ENCODE measurements at regions not wholly inside any gene's neighbourhood (a gene's known extent, or its start where the extent isn't known, plus 50 kb on each side); places are given as distances from the start of the nearest gene placed in this dataset.

DNA sequence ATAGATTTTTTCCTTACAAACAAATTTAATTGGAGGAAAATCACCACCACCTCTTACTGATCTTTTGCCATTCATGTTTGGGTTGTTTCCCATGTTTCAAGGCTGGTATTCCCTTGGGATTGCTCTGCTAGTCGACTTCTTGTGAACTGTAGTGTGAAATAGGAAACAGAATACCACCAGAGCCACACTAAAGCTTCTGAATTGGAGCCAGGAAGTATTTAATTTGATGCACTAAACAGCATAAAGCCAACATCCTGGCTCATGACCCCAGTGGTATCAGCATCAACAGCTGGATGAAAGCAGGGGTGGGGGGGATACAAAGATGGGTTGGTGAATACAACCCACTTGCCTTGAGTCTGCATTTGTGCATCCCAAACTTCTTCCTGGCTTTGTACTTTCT lies 127.5 kb downstream of the TBC1D30 start:
- Histone ChIP-seq H4K20me1 (ENCODE audit: insufficient read depth) (no peaks in the 10 kb centered on the region), H3K27me3 (ENCODE audit: insufficient read depth) (no peaks in the 10 kb centered on the region; the same call in 1 of the 2 replicates), H3K4me3 (ENCODE audit: low read depth in 2 of 2, low read length in 1 of 2) (no peak overlapping the region), H3K9me3 (no peaks in the 10 kb centered on the region), H3F3A (replicated peaks; ENCODE audit: insufficient read depth) (no peaks in the 10 kb centered on the region), H3K4me1 (ENCODE audit: control insufficient read depth in 1 of 2, insufficient read depth in 2 of 2, low read depth in 1 of 2, low read length in 1 of 2) (peaks cover 0 to 3% of the 10 kb centered on the region in 2 experiments; a peak in 2 of 4 replicates), H3K36me3 (replicated peaks in 1 of 2; ENCODE audit: control insufficient read depth in 1 of 2, insufficient read depth in 2 of 2, low read length in 1 of 2) (no peaks in the 10 kb centered on the region), H2AFZ (ENCODE audit: low read depth) (no peak overlapping the region), H3K79me2 (ENCODE audit: insufficient read depth) (no peaks in the 10 kb centered on the region), H3K27ac (ENCODE audit: low read depth in 2 of 2, low read length in 1 of 2) (no peak overlapping the region), H3K4me2 (no peak overlapping the region), H3K9ac (no peak overlapping the region), H3K9me2 (no peaks in the 10 kb centered on the region)
- no peak for DNase-seq
- ChIA-PET POLR2A (no interaction called here), CTCF (no interaction called here)
- no peak for TF ChIP-seq RXRA (IDR thresholded peaks at IDR 0.05; ENCODE audit: borderline replicate concordance, low read depth)
- no peak for TF ChIP-seq YY1 (IDR thresholded peaks at IDR 0.05; ENCODE audit: low read depth)
- no peak for TF ChIP-seq JUND (IDR thresholded peaks at IDR 0.05)
- no peak for TF ChIP-seq RAD21 (IDR thresholded peaks at IDR 0.05; ENCODE audit: low read length)
- 3% methylated on average over 1 of the region's 1 CpG for WGBS (ENCODE audit: low lambda C conversion rate)

DNA sequence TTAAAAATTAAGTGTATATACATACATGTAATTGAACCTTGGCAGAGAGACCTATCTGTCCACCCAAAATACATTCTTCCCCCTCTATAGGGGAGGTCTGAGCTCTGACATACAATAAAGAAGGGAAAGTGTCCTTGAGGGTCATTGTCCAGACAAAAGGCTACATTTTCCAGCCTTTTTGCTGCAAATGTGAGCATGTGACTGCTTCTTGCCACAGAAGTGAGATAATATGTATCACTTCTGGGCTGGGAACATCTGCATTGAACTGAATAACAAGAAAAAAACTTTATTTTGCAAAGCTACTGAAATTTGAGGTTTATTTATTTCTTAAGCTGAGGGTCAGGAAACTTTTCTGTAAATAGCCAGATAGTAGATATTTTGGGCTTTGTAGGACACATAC lies 131.3 kb downstream of the TBC1D30 start:
- Histone ChIP-seq H3K4me3 (ENCODE audit: low read depth in 2 of 2, low read length in 1 of 2) (no peak overlapping the region), H4K20me1 (ENCODE audit: insufficient read depth) (no peaks in the 10 kb centered on the region), H3K4me1 (ENCODE audit: control insufficient read depth in 1 of 2, insufficient read depth in 2 of 2, low read depth in 1 of 2, low read length in 1 of 2) (no peaks in the 10 kb centered on the region), H3K27ac (ENCODE audit: low read depth in 2 of 2, low read length in 1 of 2) (no peak overlapping the region), H3K4me2 (no peak overlapping the region), H3F3A (replicated peaks; ENCODE audit: insufficient read depth) (no peaks in the 10 kb centered on the region), H3K36me3 (replicated peaks in 1 of 2; ENCODE audit: control insufficient read depth in 1 of 2, insufficient read depth in 2 of 2, low read length in 1 of 2) (no peaks in the 10 kb centered on the region), H3K9me2 (no peaks in the 10 kb centered on the region), H2AFZ (ENCODE audit: low read depth) (no peak overlapping the region), H3K9ac (no peak overlapping the region), H3K9me3 (no peaks in the 10 kb centered on the region), H3K79me2 (ENCODE audit: insufficient read depth) (no peaks in the 10 kb centered on the region), H3K27me3 (ENCODE audit: insufficient read depth) (no peaks in the 10 kb centered on the region)
- ChIA-PET CTCF (no interaction called here), POLR2A (no interaction called here)
- TF ChIP-seq, protein P1, sequence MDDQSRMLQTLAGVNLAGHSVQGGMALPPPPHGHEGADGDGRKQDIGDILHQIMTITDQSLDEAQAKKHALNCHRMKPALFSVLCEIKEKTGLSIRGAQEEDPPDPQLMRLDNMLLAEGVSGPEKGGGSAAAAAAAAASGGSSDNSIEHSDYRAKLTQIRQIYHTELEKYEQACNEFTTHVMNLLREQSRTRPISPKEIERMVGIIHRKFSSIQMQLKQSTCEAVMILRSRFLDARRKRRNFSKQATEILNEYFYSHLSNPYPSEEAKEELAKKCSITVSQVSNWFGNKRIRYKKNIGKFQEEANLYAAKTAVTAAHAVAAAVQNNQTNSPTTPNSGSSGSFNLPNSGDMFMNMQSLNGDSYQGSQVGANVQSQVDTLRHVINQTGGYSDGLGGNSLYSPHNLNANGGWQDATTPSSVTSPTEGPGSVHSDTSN (IDR thresholded peaks at IDR 0.05): no peak
- no peak for TF ChIP-seq NRF1 (IDR thresholded peaks at IDR 0.05; ENCODE audit: low read depth, low read length)
- TF ChIP-seq RFX5 (IDR thresholded peaks at IDR 0.05; ENCODE audit: low read length): no peak
- TF ChIP-seq, protein P2, sequence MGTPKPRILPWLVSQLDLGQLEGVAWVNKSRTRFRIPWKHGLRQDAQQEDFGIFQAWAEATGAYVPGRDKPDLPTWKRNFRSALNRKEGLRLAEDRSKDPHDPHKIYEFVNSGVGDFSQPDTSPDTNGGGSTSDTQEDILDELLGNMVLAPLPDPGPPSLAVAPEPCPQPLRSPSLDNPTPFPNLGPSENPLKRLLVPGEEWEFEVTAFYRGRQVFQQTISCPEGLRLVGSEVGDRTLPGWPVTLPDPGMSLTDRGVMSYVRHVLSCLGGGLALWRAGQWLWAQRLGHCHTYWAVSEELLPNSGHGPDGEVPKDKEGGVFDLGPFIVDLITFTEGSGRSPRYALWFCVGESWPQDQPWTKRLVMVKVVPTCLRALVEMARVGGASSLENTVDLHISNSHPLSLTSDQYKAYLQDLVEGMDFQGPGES (IDR thresholded peaks at IDR 0.05; ENCODE audit: low read depth, low read length): no peak
- TF ChIP-seq MEF2A (IDR thresholded peaks at IDR 0.05; ENCODE audit: borderline replicate concordance, low read depth): no peak
- TF ChIP-seq, protein P3, sequence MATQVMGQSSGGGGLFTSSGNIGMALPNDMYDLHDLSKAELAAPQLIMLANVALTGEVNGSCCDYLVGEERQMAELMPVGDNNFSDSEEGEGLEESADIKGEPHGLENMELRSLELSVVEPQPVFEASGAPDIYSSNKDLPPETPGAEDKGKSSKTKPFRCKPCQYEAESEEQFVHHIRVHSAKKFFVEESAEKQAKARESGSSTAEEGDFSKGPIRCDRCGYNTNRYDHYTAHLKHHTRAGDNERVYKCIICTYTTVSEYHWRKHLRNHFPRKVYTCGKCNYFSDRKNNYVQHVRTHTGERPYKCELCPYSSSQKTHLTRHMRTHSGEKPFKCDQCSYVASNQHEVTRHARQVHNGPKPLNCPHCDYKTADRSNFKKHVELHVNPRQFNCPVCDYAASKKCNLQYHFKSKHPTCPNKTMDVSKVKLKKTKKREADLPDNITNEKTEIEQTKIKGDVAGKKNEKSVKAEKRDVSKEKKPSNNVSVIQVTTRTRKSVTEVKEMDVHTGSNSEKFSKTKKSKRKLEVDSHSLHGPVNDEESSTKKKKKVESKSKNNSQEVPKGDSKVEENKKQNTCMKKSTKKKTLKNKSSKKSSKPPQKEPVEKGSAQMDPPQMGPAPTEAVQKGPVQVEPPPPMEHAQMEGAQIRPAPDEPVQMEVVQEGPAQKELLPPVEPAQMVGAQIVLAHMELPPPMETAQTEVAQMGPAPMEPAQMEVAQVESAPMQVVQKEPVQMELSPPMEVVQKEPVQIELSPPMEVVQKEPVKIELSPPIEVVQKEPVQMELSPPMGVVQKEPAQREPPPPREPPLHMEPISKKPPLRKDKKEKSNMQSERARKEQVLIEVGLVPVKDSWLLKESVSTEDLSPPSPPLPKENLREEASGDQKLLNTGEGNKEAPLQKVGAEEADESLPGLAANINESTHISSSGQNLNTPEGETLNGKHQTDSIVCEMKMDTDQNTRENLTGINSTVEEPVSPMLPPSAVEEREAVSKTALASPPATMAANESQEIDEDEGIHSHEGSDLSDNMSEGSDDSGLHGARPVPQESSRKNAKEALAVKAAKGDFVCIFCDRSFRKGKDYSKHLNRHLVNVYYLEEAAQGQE (IDR thresholded peaks at IDR 0.05; ENCODE audit: low read depth, low read length): no peak
- TF ChIP-seq, protein P4, sequence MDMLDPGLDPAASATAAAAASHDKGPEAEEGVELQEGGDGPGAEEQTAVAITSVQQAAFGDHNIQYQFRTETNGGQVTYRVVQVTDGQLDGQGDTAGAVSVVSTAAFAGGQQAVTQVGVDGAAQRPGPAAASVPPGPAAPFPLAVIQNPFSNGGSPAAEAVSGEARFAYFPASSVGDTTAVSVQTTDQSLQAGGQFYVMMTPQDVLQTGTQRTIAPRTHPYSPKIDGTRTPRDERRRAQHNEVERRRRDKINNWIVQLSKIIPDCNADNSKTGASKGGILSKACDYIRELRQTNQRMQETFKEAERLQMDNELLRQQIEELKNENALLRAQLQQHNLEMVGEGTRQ (IDR thresholded peaks at IDR 0.05; ENCODE audit: borderline replicate concordance, low read depth, low read length): no peak
- no peak for TF ChIP-seq TEAD4 (IDR thresholded peaks at IDR 0.05; ENCODE audit: borderline replicate concordance, insufficient read depth)
- TF ChIP-seq, protein P5, sequence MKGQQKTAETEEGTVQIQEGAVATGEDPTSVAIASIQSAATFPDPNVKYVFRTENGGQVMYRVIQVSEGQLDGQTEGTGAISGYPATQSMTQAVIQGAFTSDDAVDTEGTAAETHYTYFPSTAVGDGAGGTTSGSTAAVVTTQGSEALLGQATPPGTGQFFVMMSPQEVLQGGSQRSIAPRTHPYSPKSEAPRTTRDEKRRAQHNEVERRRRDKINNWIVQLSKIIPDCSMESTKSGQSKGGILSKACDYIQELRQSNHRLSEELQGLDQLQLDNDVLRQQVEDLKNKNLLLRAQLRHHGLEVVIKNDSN (IDR thresholded peaks at IDR 0.05; ENCODE audit: borderline replicate concordance, low read depth): no peak
- no peak for DNase-seq
